IMR-90 (cell line): ENCODE measurements at regions not wholly inside any gene's neighbourhood (a gene's known extent, or its start where the extent isn't known, plus 50 kb on each side); places are given as distances from the start of the nearest gene placed in this dataset.

ENCODE experiments used
- ATAC-seq: fragments of 200-7000 bp; cut with Tn5 transposase; 2 replicates; pipeline ENCODE4 v1.9.1; 2020; ENCODE audit warnings: low read depth, mild to moderate bottlenecking, moderate library complexity
- BruUV-seq: library from RNA; stranded (reverse); fragments of 400-500 nt; replicated peaks from 2 replicates; lab custom pipeline; 2021; lab: Mats Ljungman, UMichigan
- CTCF ChIA-PET: fragments of 300-600 bp; formaldehyde crosslinking; extraction: SDS; loops from one replicate; lab custom pipeline; 2021; ENCODE audit warnings: antibody characterized with exemption; lab: Yijun Ruan, JAX
- POLR2A ChIA-PET: fragments of 300-600 bp; sonication (Branson Sonifier 250); formaldehyde crosslinking; loops from one replicate; lab custom pipeline; 2022; ENCODE audit warnings: antibody characterized with exemption; ENCODE audit not compliant: unreplicated experiment; lab: Charles Lee
- DNase-seq: peaks from one replicate; pipeline ENCODE4 v3.0.0; 2013
- H2AFZ ChIP-seq: replicated peaks from 2 replicates; pipeline ENCODE3; 2013; ENCODE audit warnings: low read length, mild to moderate bottlenecking; ENCODE audit not compliant: poor library complexity
- H2AK5ac ChIP-seq: 2 replicates; pipeline ENCODE4 v1.6.1; 2013; ENCODE audit warnings: low read depth, low read length, inconsistent platforms
- H2AK9ac ChIP-seq: replicated peaks from 2 replicates; pipeline ENCODE3; 2013; ENCODE audit warnings: mild to moderate bottlenecking, low read depth, low read length, moderate library complexity; ENCODE audit not compliant: poor library complexity
- H2BK120ac ChIP-seq: 2 replicates; pipeline ENCODE4 v1.6.1; 2013; ENCODE audit warnings: low read depth, low read length, inconsistent platforms
- H2BK15ac ChIP-seq: 3 replicates; pipeline ENCODE4 v1.6.1; 2013; ENCODE audit warnings: low read depth, low read length, inconsistent platforms
- H2BK20ac ChIP-seq: 2 replicates; pipeline ENCODE4 v1.6.1; 2013; ENCODE audit warnings: low read depth, mild to moderate bottlenecking, inconsistent platforms, low read length, moderate library complexity
- H2BK5ac ChIP-seq: 2 replicates; pipeline ENCODE4 v1.6.1; 2013; ENCODE audit warnings: mild to moderate bottlenecking, low read depth, low read length, inconsistent platforms; ENCODE audit not compliant: poor library complexity, severe bottlenecking
- H3K14ac ChIP-seq: replicated peaks from 2 replicates; pipeline ENCODE4 v1.6.1; 2013; ENCODE audit warnings: low read depth, low read length, inconsistent platforms
- H3K18ac ChIP-seq: 2 replicates; pipeline ENCODE4 v1.6.1; 2013; ENCODE audit warnings: low read depth, low read length, control low read depth
- H3K23ac ChIP-seq: 2 replicates; pipeline ENCODE4 v1.6.1; 2013; ENCODE audit warnings: low read depth, low read length, inconsistent platforms
- H3K27ac ChIP-seq: 2 replicates; pipeline ENCODE4 v1.5.1; 2013; ENCODE audit warnings: mild to moderate bottlenecking, control low read depth, low read length; ENCODE audit not compliant: insufficient read depth
- H3K27me3 ChIP-seq: 2 replicates; pipeline ENCODE4 v1.6.1; 2013; ENCODE audit warnings: low read length; ENCODE audit not compliant: control insufficient read depth, insufficient read depth
- H3K36me3 ChIP-seq: 2 replicates; pipeline ENCODE4 v1.6.1; 2013; ENCODE audit warnings: low read length, mixed read lengths; ENCODE audit not compliant: control insufficient read depth, insufficient read depth
- H3K4ac ChIP-seq: 2 replicates; pipeline ENCODE4 v1.6.1; 2013; ENCODE audit warnings: low read depth, low read length, inconsistent platforms
- H3K4me1 ChIP-seq: 2 replicates; pipeline ENCODE4 v1.6.1; 2013; ENCODE audit warnings: low read length, mixed read lengths; ENCODE audit not compliant: control insufficient read depth, insufficient read depth
- H3K4me2 ChIP-seq: 2 replicates; pipeline ENCODE4 v1.6.1; 2013; ENCODE audit warnings: low read depth, mild to moderate bottlenecking, control low read depth, low read length, moderate library complexity
- H3K4me3 ChIP-seq: 2 replicates; pipeline ENCODE4 v1.5.1; 2013; ENCODE audit warnings: low read depth, mild to moderate bottlenecking, control low read depth, low read length, moderate library complexity; ENCODE audit not compliant: insufficient read depth
- H3K56ac ChIP-seq: 2 replicates; pipeline ENCODE4 v1.6.1; 2013; ENCODE audit warnings: low read length, inconsistent platforms; ENCODE audit not compliant: insufficient read depth; ENCODE audit errors: extremely low read depth
- H3K79me1 ChIP-seq, 2 experiments: 2 replicates each; pipeline ENCODE4 v1.6.1; 2013; ENCODE audit warnings: low read length in 2 of 2, inconsistent platforms in 1 of 2, low read depth in 1 of 2
- H3K9ac ChIP-seq: 2 replicates; pipeline ENCODE4 v1.6.1; 2013; ENCODE audit warnings: low read depth, low read length, control low read depth
- H3K9me1 ChIP-seq: 2 replicates; pipeline ENCODE4 v1.6.1; 2013; ENCODE audit warnings: low read length, inconsistent platforms; ENCODE audit not compliant: insufficient read depth
- H3K9me3 ChIP-seq: 2 replicates; pipeline ENCODE4 v1.6.1; 2013; ENCODE audit warnings: low read length; ENCODE audit not compliant: control insufficient read depth, insufficient read depth
- H4K20me1 ChIP-seq: 2 replicates; pipeline ENCODE4 v1.6.1; 2013; ENCODE audit warnings: low read length, inconsistent platforms; ENCODE audit not compliant: insufficient read depth
- H4K5ac ChIP-seq: 2 replicates; pipeline ENCODE4 v1.6.1; 2013; ENCODE audit warnings: mild to moderate bottlenecking, low read depth, low read length, control low read depth
- H4K8ac ChIP-seq, 2 experiments: 2 replicates each; pipeline ENCODE4 v1.6.1; 2013; ENCODE audit warnings: low read depth in 2 of 2, low read length in 2 of 2, control low read depth in 1 of 2, inconsistent platforms in 1 of 2
- H4K91ac ChIP-seq: 2 replicates; pipeline ENCODE4 v1.6.1; 2013; ENCODE audit warnings: low read depth, low read length, inconsistent platforms; ENCODE audit not compliant: insufficient read depth
- BHLHE40 ChIP-seq: fragments of 150-350 bp; IDR thresholded peaks from 2 replicates; pipeline ENCODE4 v1.6.1; 2016; ENCODE audit warnings: mild to moderate bottlenecking, low read depth, low read length
- CEBPB ChIP-seq: IDR thresholded peaks from 2 replicates; pipeline ENCODE4 v1.6.1; 2012; ENCODE audit warnings: low read depth, low read length, improper control_type of control experiment
- FOS ChIP-seq: fragments of 150-350 bp; IDR thresholded peaks from 2 replicates; pipeline ENCODE4 v1.6.1; 2016; ENCODE audit warnings: low read depth, low read length
- MAFK ChIP-seq: IDR thresholded peaks from 2 replicates; pipeline ENCODE4 v1.6.1; 2012; ENCODE audit warnings: low read depth, low read length, improper control_type of control experiment
- MAZ ChIP-seq: IDR thresholded peaks from 2 replicates; pipeline ENCODE4 v1.6.1; 2012; ENCODE audit warnings: low read depth, mild to moderate bottlenecking, low read length, improper control_type of control experiment, moderate library complexity, borderline replicate concordance
- MXI1 ChIP-seq: IDR thresholded peaks from 2 replicates; pipeline ENCODE4 v1.6.1; 2012; ENCODE audit warnings: low read depth, mild to moderate bottlenecking, low read length, moderate library complexity, borderline replicate concordance
- POLR2A ChIP-seq: IDR thresholded peaks from 2 replicates; pipeline ENCODE4 v1.6.1; 2012; ENCODE audit warnings: mild to moderate bottlenecking, low read depth, low read length
- RCOR1 ChIP-seq: IDR thresholded peaks from 2 replicates; pipeline ENCODE4 v1.6.1; 2012; ENCODE audit warnings: mild to moderate bottlenecking, low read length, improper control_type of control experiment; ENCODE audit not compliant: insufficient replicate concordance
- RFX5 ChIP-seq: IDR thresholded peaks from 2 replicates; pipeline ENCODE4 v1.8.0; 2012; ENCODE audit warnings: low read depth, mild to moderate bottlenecking, low read length, moderate library complexity
- SMC3 ChIP-seq: fragments of 150-350 bp; IDR thresholded peaks from 2 replicates; pipeline ENCODE4 v1.6.1; 2016; ENCODE audit warnings: low read depth, mild to moderate bottlenecking, antibody characterized with exemption, low read length, moderate library complexity
- WGBS, 2 experiments: methylation state at CpG; one replicate each; pipeline versions ENCODE4 v1.1.5 to v1.1.7; 2013; ENCODE audit warnings: missing lambda C conversion rate in 2 of 2; ENCODE audit not compliant: insufficient read length in 1 of 2; ENCODE audit errors: extremely low coverage in 2 of 2; 5-methylcytosine and 5-hydroxymethylcytosine counted together
- dilution Hi-C: fragments of 300-500 bp; cut with HindIII; formaldehyde crosslinking; loops from one replicate; pipeline ENCODE4 v1.14.3; 2018; ENCODE audit warnings: low sequenced_read_pairs; ENCODE audit not compliant: unreplicated experiment
- in situ Hi-C: fragments of 300-500 bp; cut with MboI; formaldehyde crosslinking; loops from 3 replicates; pipeline ENCODE4 v1.14.3; 2019; ENCODE audit warnings: low sequenced_read_pairs, inconsistent platforms, mixed read lengths
- intact Hi-C: fragments of 100-400 bp; cut with micrococcal nuclease; formaldehyde crosslinking; loops from 2 replicates; pipeline ENCODE4 v1.10.0; 2022
- TF ChIP-seq, protein P1 (sequence below): fragments of 150-350 bp; IDR thresholded peaks from 2 replicates; pipeline ENCODE4 v1.6.1; 2016; ENCODE audit warnings: low read depth, mild to moderate bottlenecking, low read length, moderate library complexity, borderline replicate concordance
- TF ChIP-seq, protein P2 (sequence below): conservative IDR thresholded peaks from 2 replicates; pipeline ENCODE4 v1.5.1; 2012; ENCODE audit warnings: mild to moderate bottlenecking, low read depth, low read length, improper control_type of control experiment

DNA sequence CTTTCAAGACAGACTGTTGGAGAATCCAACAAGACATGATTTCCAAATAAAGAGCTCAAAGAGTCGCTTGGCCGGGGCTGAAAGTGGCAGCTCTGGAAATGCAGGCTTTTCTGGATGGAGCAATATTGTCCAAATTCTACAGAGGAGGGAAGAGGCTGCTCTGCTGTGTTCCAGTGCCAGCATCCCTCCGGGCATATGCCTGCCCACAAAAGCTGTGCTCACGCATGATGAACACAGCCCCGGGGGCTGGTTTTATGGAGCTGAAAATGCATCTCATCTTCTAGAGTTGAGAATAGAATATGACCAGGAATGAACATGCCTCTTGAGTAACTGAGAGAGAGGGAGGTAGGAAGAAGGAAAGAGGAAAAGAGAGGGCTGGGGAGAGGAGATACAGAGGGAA is 74.7 kb upstream of the TOX3 start:
- Histone ChIP-seq H3K9me1 (no peaks in the 10 kb centered on the region), H2BK20ac (no peak overlapping the region), H3K4me1 (no peaks in the 10 kb centered on the region), H2AK5ac (no peak overlapping the region), H3K27ac (no peak overlapping the region), H3K9ac (no peak overlapping the region), H4K5ac (no peak overlapping the region), H4K20me1 (no peaks in the 10 kb centered on the region), H3K18ac (no peak overlapping the region), H4K8ac (no peak overlapping the region), H2BK5ac (no peak overlapping the region), H2AK9ac (no peak overlapping the region), H4K91ac (no peak overlapping the region), H3K4me2 (no peak overlapping the region), H3K4me3 (no peak overlapping the region), H3K56ac (no peak overlapping the region), H3K27me3 (no peaks in the 10 kb centered on the region), H3K4ac (no peak overlapping the region), H3K79me1 (no peaks in the 10 kb centered on the region), H3K14ac (no peak overlapping the region), H2AFZ (no peak overlapping the region), H2BK15ac (no peak overlapping the region), H2BK120ac (no peak overlapping the region), H3K9me3 (peaks cover 6% of the 10 kb centered on the region), H3K23ac (no peak overlapping the region), H3K36me3 (no peaks in the 10 kb centered on the region)
- ATAC-seq (no peak), DNase-seq (no peak)
- in situ Hi-C loops (no loop called here), intact Hi-C loops (no loop called here), dilution Hi-C loops (no loop called here)
- ChIA-PET CTCF (no interaction called here), POLR2A (no interaction called here)
- TF ChIP-seq MAZ, result no peak
- no peak for TF ChIP-seq RFX5
- TF ChIP-seq, protein P1, sequence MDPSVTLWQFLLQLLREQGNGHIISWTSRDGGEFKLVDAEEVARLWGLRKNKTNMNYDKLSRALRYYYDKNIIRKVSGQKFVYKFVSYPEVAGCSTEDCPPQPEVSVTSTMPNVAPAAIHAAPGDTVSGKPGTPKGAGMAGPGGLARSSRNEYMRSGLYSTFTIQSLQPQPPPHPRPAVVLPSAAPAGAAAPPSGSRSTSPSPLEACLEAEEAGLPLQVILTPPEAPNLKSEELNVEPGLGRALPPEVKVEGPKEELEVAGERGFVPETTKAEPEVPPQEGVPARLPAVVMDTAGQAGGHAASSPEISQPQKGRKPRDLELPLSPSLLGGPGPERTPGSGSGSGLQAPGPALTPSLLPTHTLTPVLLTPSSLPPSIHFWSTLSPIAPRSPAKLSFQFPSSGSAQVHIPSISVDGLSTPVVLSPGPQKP, result no peak
- TF ChIP-seq FOS, result no peak
- TF ChIP-seq BHLHE40, result no peak
- TF ChIP-seq, protein P2, sequence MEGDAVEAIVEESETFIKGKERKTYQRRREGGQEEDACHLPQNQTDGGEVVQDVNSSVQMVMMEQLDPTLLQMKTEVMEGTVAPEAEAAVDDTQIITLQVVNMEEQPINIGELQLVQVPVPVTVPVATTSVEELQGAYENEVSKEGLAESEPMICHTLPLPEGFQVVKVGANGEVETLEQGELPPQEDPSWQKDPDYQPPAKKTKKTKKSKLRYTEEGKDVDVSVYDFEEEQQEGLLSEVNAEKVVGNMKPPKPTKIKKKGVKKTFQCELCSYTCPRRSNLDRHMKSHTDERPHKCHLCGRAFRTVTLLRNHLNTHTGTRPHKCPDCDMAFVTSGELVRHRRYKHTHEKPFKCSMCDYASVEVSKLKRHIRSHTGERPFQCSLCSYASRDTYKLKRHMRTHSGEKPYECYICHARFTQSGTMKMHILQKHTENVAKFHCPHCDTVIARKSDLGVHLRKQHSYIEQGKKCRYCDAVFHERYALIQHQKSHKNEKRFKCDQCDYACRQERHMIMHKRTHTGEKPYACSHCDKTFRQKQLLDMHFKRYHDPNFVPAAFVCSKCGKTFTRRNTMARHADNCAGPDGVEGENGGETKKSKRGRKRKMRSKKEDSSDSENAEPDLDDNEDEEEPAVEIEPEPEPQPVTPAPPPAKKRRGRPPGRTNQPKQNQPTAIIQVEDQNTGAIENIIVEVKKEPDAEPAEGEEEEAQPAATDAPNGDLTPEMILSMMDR, result no peak
- TF ChIP-seq POLR2A, result no peak
- TF ChIP-seq MAFK, result no peak
- TF ChIP-seq MXI1, result no peak
- TF ChIP-seq SMC3, result no peak
- no peak for TF ChIP-seq CEBPB
- TF ChIP-seq RCOR1, result no peak
- 92% methylated on average over 2 of the region's 5 CpGs; no CpG with 5 or more reads in 1 of the 2 experiments for WGBS, 2 experiments
- BruUV-seq, result no TSS peak
